SK-N-SH (cell line): ENCODE measurements at regions not wholly inside any gene's neighbourhood (a gene's known extent, or its start where the extent isn't known, plus 50 kb on each side); places are given as distances from the start of the nearest gene placed in this dataset.

Source experiments
- CTCF ChIA-PET: fragments of 300-600, 350-600 bp; formaldehyde crosslinking; extraction: SDS; loops from one replicate; lab custom pipeline; 2021; lab: Yijun Ruan, JAX
- POLR2A ChIA-PET: fragments of 350-600 bp; sonication (Branson Sonifier 250); formaldehyde crosslinking; extraction: SDS; loops from one replicate; lab custom pipeline; 2020; ENCODE audit warnings: antibody characterized with exemption, inconsistent platforms; lab: Yijun Ruan, JAX
- DNase-seq: peaks from one replicate; pipeline ENCODE4 v3.0.0; 2012
- H2AFZ ChIP-seq: fragments of 200-600 bp; sonication (generic); 2 replicates; pipeline ENCODE4 v1.8.1; 2016; ENCODE audit warnings: antibody characterized with exemption, mild to moderate bottlenecking, low read depth
- H3F3A ChIP-seq: fragments of 200-600 bp; sonication (generic); replicated peaks from 2 replicates; pipeline ENCODE3; 2016; ENCODE audit warnings: antibody characterized with exemption, mild to moderate bottlenecking; ENCODE audit not compliant: insufficient read depth
- H3K27ac ChIP-seq, 2 experiments: fragments of 200-500 bp in 1 of 2; fragments of 200-600 bp in 1 of 2; sonication (Bioruptor generic) in 1 of 2; sonication (generic), shearing (Covaris generic) in 1 of 2; 2 replicates each; pipeline versions ENCODE4 v1.5.1 to v1.6.1; 2014 to 2016; ENCODE audit warnings: low read depth in 2 of 2, inconsistent platforms in 1 of 2, low read length in 1 of 2, mild to moderate bottlenecking in 1 of 2, mixed read lengths in 1 of 2
- H3K27me3 ChIP-seq: fragments of 200-600 bp; sonication (generic), shearing (Covaris generic); 2 replicates; pipeline ENCODE4 v1.6.1; 2016; ENCODE audit warnings: mixed run types; ENCODE audit not compliant: insufficient read depth
- H3K36me3 ChIP-seq, 2 experiments: fragments of 200-500 bp in 1 of 2; fragments of 200-600 bp in 1 of 2; sonication (Bioruptor generic) in 1 of 2; sonication (generic) in 1 of 2; replicated peaks in 1 of 2; 2 replicates each; pipeline versions ENCODE3 to v1.5.1; 2014 to 2016; ENCODE audit warnings: low read length in 1 of 2, mild to moderate bottlenecking in 1 of 2; ENCODE audit not compliant: insufficient read depth in 2 of 2, control insufficient read depth in 1 of 2
- H3K4me1 ChIP-seq, 2 experiments: fragments of 200-500 bp in 1 of 2; fragments of 200-600 bp in 1 of 2; sonication (Bioruptor generic) in 1 of 2; sonication (generic), shearing (Covaris generic) in 1 of 2; 2 replicates each; pipeline versions ENCODE4 v1.5.1 to v1.6.1; 2014 to 2016; ENCODE audit warnings: low read depth in 1 of 2, low read length in 1 of 2, mixed run types in 1 of 2; ENCODE audit not compliant: insufficient read depth in 2 of 2, control insufficient read depth in 1 of 2
- H3K4me2 ChIP-seq: fragments of 200-600 bp; sonication (generic), shearing (Covaris generic); 2 replicates; pipeline ENCODE4 v1.6.1; 2017; ENCODE audit warnings: mixed run types
- H3K4me3 ChIP-seq, 2 experiments: fragments of 200-500 bp in 1 of 2; fragments of 200-600 bp in 1 of 2; sonication (Bioruptor generic) in 1 of 2; sonication (generic), shearing (Covaris generic) in 1 of 2; 2 replicates each; pipeline versions ENCODE4 v1.5.1 to v1.8.1; 2014 to 2016; ENCODE audit warnings: low read depth in 2 of 2, inconsistent platforms in 1 of 2, low read length in 1 of 2, mild to moderate bottlenecking in 1 of 2, mixed read lengths in 1 of 2, moderate library complexity in 1 of 2
- H3K79me2 ChIP-seq: fragments of 200-600 bp; sonication (generic); 2 replicates; pipeline ENCODE4 v1.8.1; 2017; ENCODE audit warnings: mild to moderate bottlenecking; ENCODE audit not compliant: insufficient read depth
- H3K9ac ChIP-seq: fragments of 200-600 bp; sonication (generic); 2 replicates; pipeline ENCODE4 v1.6.1; 2017; ENCODE audit warnings: mixed run types
- H3K9me2 ChIP-seq: fragments of 200-600 bp; sonication (generic); 2 replicates; pipeline ENCODE4 v1.6.1; 2017; ENCODE audit warnings: mixed run types
- H3K9me3 ChIP-seq: fragments of 200-600 bp; sonication (generic); 2 replicates; pipeline ENCODE4 v1.6.1; 2017; ENCODE audit warnings: mixed run types, mild to moderate bottlenecking, moderate library complexity
- H4K20me1 ChIP-seq: fragments of 200-600 bp; sonication (generic); 2 replicates; pipeline ENCODE4 v1.6.1; 2017; ENCODE audit warnings: mild to moderate bottlenecking, mixed run types; ENCODE audit not compliant: insufficient read depth
- CHD2 ChIP-seq: fragments of 150-350 bp; IDR thresholded peaks from 2 replicates; pipeline ENCODE4 v1.6.1; 2018; ENCODE audit warnings: low read length; ENCODE audit not compliant: partially characterized antibody
- EP300 ChIP-seq, 2 experiments: IDR thresholded peaks; 2 replicates each; pipeline versions ENCODE4 v1.4.0 to v1.6.1; 2012; ENCODE audit warnings: borderline replicate concordance in 1 of 2, low read depth in 1 of 2, low read length in 1 of 2
- FOSL2 ChIP-seq: IDR thresholded peaks from 2 replicates; pipeline ENCODE4 v1.4.0; 2012; ENCODE audit warnings: low read depth, mild to moderate bottlenecking, moderate library complexity, borderline replicate concordance
- MXI1 ChIP-seq: IDR thresholded peaks from 2 replicates; pipeline ENCODE4 v1.6.1; 2012; ENCODE audit warnings: mild to moderate bottlenecking, low read depth, low read length, improper control_type of control experiment
- NRF1 ChIP-seq: IDR thresholded peaks from 2 replicates; pipeline ENCODE4 v1.6.1; 2012; ENCODE audit warnings: low read depth, mild to moderate bottlenecking, low read length
- RFX5 ChIP-seq: IDR thresholded peaks from 2 replicates; pipeline ENCODE4 v1.6.1; 2012; ENCODE audit warnings: mild to moderate bottlenecking, improper control_type of control experiment, low read length
- SMC3 ChIP-seq: IDR thresholded peaks from 2 replicates; pipeline ENCODE4 v1.6.1; 2012; ENCODE audit warnings: low read depth, low read length, improper control_type of control experiment
- TAF1 ChIP-seq: IDR thresholded peaks from 2 replicates; pipeline ENCODE4 v1.6.1; 2012; ENCODE audit warnings: low read depth, mild to moderate bottlenecking, low read length, moderate library complexity, borderline replicate concordance
- YY1 ChIP-seq: IDR thresholded peaks from 2 replicates; pipeline ENCODE4 v1.4.0; 2012; ENCODE audit warnings: low read depth, mild to moderate bottlenecking
- WGBS: methylation state at CpG from one replicate; pipeline ENCODE4 v1.1.6; 2017; ENCODE audit warnings: low lambda C conversion rate; 5-methylcytosine and 5-hydroxymethylcytosine counted together
- TF ChIP-seq, protein P1 (sequence below): IDR thresholded peaks from 2 replicates; pipeline ENCODE4 v1.4.0; 2012; ENCODE audit warnings: low read depth, borderline replicate concordance
- TF ChIP-seq, protein P2 (sequence below): fragments of 150-350 bp; IDR thresholded peaks from 2 replicates; pipeline ENCODE4 v1.6.1; 2017; ENCODE audit warnings: antibody characterized with exemption, low read length, low read depth, borderline replicate concordance
- TF ChIP-seq, protein P3 (sequence below): IDR thresholded peaks from 2 replicates; pipeline ENCODE4 v1.4.0; 2012; ENCODE audit warnings: low read depth

DNA sequence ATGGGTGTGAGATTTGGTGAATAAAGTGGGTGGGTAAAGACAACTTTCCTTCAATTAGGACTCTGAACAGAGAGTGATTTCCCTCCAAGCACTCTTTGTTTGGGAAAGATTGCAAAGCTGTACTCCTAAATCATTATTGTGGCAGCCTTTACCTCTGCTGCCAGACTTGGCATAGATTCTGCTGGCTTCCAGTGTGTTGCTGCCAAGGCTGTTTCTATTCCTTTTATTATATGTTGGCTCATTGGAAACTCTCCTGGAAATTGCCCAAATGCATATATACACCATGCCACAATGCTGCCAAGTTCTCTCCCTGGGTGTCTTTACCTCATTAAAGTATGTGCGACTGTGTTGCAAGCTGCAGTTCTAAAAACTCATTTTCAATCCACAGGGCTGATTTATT, 668.0 kb downstream of the MRPL39 start (continued):
- TF ChIP-seq, protein P1, sequence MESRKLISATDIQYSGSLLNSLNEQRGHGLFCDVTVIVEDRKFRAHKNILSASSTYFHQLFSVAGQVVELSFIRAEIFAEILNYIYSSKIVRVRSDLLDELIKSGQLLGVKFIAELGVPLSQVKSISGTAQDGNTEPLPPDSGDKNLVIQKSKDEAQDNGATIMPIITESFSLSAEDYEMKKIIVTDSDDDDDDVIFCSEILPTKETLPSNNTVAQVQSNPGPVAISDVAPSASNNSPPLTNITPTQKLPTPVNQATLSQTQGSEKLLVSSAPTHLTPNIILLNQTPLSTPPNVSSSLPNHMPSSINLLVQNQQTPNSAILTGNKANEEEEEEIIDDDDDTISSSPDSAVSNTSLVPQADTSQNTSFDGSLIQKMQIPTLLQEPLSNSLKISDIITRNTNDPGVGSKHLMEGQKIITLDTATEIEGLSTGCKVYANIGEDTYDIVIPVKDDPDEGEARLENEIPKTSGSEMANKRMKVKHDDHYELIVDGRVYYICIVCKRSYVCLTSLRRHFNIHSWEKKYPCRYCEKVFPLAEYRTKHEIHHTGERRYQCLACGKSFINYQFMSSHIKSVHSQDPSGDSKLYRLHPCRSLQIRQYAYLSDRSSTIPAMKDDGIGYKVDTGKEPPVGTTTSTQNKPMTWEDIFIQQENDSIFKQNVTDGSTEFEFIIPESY: no peak
- TF ChIP-seq MXI1: no peak

DNA sequence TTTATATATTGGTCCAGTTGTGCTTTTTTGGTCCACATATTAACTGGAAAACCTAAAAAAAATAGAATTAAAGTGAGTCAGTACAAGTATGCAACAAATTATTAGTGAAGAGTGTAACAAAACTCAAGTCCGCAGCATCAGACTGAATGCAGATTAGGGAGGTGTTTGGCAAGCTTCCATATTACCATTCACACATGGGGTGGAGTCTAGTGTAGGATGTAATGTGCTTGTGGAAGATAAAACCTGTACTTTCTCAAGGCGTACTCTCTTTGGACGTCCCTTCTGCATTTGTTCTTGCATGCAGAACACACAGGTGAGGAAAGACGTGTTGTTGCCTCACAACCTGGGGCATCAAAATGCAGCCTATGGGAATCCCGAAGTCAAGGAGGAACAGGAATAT, 668.7 kb downstream of the MRPL39 start:
- H3K79me2 ChIP-seq: no peaks in the 10 kb centered on the region
- no peak overlapping the region for H3K4me2 ChIP-seq
- DNase-seq: no peak
- TF ChIP-seq TAF1 (no peak), NRF1 (no peak), FOSL2 (no peak), RFX5 (no peak), YY1 (no peak)
- H3K4me3 ChIP-seq: no peak overlapping the region
- no peaks in the 10 kb centered on the region for H3K9me2 ChIP-seq
- ChIA-PET CTCF (no interaction called here), POLR2A (no interaction called here)
- H4K20me1 ChIP-seq: no peaks in the 10 kb centered on the region
- 71% methylated on average over 5 of the region's 5 CpGs for WGBS
- H3K4me1 ChIP-seq: no peaks in the 10 kb centered on the region; a peak in 1 of 4 replicates
- H2AFZ ChIP-seq: no peak overlapping the region
- H3K27me3 ChIP-seq: no peaks in the 10 kb centered on the region
- H3K27ac ChIP-seq: no peak overlapping the region
- H3F3A ChIP-seq: peaks cover 4% of the 10 kb centered on the region
- H3K9ac ChIP-seq: no peak overlapping the region
- H3K9me3 ChIP-seq: no peaks in the 10 kb centered on the region
- H3K36me3 ChIP-seq: no peaks in the 10 kb centered on the region

DNA sequence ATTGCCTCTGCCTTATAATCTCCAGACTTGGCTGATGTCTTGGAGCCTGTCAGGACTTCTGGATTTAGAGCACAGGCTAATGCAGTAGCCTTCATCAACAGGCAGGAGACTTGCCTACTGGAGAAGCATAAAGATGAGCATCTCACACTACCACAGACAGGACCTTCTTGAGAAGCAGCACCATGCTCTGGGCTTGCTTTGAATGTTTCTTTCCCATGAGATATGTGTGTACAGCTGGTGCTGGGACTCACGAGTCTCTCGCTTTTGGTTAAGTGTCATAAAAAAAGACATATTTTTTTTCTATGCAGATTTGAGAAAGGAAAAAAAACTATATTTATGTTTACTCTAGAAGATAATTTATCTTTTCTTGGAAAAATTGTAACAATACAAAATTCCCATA, 671.3 kb downstream of the MRPL39 start:
- WGBS: 79% methylated on average over 2 of the region's 2 CpGs

More for the DNA sequence above, 671.3 kb downstream of the MRPL39 start:
- POLR2A ChIA-PET: no interaction called here
- H3K79me2 ChIP-seq: no peaks in the 10 kb centered on the region
- no peaks in the 10 kb centered on the region for H3K36me3 ChIP-seq
- H3F3A ChIP-seq: peaks cover 4% of the 10 kb centered on the region
- TF ChIP-seq CHD2 (no peak), MXI1 (no peak), NRF1 (no peak), EP300 (IDR thresholded peaks at IDR 0.05; ENCODE audit: borderline replicate concordance in 1 of 2, low read depth in 1 of 2, low read length in 1 of 2) (no peak), SMC3 (no peak), FOSL2 (no peak)
- TF ChIP-seq, protein P2, sequence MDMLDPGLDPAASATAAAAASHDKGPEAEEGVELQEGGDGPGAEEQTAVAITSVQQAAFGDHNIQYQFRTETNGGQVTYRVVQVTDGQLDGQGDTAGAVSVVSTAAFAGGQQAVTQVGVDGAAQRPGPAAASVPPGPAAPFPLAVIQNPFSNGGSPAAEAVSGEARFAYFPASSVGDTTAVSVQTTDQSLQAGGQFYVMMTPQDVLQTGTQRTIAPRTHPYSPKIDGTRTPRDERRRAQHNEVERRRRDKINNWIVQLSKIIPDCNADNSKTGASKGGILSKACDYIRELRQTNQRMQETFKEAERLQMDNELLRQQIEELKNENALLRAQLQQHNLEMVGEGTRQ: no peak
- TF ChIP-seq, protein P3, sequence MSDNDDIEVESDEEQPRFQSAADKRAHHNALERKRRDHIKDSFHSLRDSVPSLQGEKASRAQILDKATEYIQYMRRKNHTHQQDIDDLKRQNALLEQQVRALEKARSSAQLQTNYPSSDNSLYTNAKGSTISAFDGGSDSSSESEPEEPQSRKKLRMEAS: no peak
- no peak overlapping the region for H3K4me2 ChIP-seq
- no peak overlapping the region for H2AFZ ChIP-seq
- H3K4me3 ChIP-seq: no peak overlapping the region
- no peaks in the 10 kb centered on the region for H3K9me2 ChIP-seq
- no peak overlapping the region for H3K27ac ChIP-seq
- H3K4me1 ChIP-seq: no peaks in the 10 kb centered on the region
- CTCF ChIA-PET: no interaction called here
- H3K27me3 ChIP-seq: no peaks in the 10 kb centered on the region
- H3K9me3 ChIP-seq: no peaks in the 10 kb centered on the region
- H3K9ac ChIP-seq: no peak overlapping the region
- DNase-seq: no peak
- H4K20me1 ChIP-seq: no peaks in the 10 kb centered on the region
